Left cardiac atrium (tissue), 4 donors: ENCODE measurements at regions not wholly inside any gene's neighbourhood (a gene's known extent, or its start where the extent isn't known, plus 50 kb on each side); places are given as distances from the start of the nearest gene placed in this dataset.
"Not testable (repeated sequence)": the region's sequence is repeated elsewhere in the genome, so short reads cannot be mapped to it uniquely, and the experiment has no call there.

Experiments
- ATAC-seq, 2 donors: fragments of 200-7000 bp; cut with Tn5 transposase; one replicate each; pipeline ENCODE4 v1.9.1; 2020; ENCODE audit warnings: mild to moderate bottlenecking in 2 of 2, moderate library complexity in 2 of 2
- DNase-seq: peaks from one replicate; pipeline ENCODE4 v3.0.0-alpha.2; 2020
- intact Hi-C, 2 donors: fragments of 100-400 bp; cut with DNase I; formaldehyde crosslinking; loops; one replicate each; pipeline versions ENCODE4 v1.14.1 to v1.15.1; 2022 to 2023
- donor health status: DM: no; HTN: yes; CAD: no.
- donor health status: DM: no; HTN: yes; CAD: no; lungs with severe emphysema.
- donor health status: DM: yes; HTN: yes; CAD: no.
- donor health status: Dilated cardiomyopathy.

DNA sequence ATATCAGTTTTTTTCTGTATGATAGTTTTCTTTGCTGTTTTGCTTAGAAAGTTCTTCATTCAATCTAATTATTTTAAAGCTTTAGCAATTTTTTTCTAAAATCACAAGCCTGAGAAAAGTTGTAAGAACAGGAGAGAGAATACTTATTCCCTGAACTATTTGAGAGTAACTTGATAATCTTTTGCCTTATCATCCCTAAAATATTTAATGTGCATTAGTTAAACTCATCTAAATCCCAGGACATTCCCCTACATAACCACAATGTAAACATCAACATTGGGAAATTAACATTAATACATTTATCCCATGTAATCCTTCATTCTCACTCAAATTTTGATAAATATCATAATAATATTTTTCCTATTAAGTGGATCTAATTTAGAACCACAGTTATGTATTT is 241.8 kb downstream of the CD109 start:
- DNase-seq (no peak), ATAC-seq (no peak)
- intact Hi-C loops, result no loop called here

DNA sequence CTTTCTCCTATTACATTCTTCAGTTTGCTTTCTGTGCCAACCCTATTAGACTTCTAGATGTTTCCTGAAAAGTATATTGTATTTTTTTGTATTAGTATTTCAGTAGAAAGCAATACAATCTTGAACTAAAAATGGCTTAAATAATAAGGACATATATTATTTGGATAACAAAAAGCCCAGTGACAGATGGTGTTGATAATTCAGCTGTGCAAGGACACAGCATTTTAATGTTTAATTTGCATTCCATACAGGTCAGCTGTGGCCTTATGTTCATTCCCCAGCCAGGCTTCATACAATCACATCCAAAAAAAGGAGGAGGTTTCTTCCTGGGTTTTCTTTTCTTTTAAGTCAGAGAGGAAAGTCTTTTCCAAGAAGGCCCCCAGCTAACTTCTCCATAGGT is 236.9 kb downstream of the CD109 start:
- intact Hi-C loops, result no loop called here
- ATAC-seq (no peak), DNase-seq (no peak)

DNA sequence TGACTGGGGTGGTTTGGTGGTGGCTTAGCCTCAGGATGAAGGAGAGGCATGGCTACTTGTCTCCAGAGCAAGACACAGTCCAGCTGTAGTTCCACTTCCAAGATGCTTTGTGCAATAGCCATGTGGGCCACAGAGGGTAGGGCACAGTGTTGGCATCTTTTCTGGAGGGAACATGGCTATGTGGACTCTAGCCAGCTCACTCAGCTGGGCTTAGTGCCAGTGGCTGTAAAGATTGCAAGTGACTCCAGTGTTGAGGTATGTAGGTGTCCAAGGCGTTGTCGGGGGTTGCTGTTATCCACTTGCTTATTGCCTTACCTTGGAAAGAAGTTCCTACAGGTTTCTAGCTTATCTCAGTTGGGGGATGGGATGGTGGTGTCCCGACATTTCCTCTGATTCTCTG is 233.4 kb downstream of the CD109 start:
- intact Hi-C loops, result no loop called here
- no peak for DNase-seq
- no peak for ATAC-seq

DNA sequence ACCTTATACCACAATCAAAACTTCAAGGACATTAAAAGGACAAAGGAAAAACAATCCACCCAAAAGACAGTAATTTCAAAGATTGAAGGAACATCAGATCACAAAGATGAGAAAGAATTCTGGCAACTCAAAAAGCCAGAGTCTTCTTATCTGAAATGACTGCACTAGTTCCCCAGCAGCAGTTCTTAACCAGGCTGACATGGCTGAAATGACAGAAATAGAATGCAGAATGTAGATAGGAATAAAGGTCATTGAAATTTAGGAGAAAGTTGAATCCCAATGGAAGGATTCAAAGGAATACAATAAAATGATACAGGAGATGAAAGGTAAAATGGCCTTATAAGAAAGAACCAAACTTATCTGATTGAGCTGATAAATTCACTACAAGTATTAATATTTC is 231.4 kb downstream of the CD109 start:
- ATAC-seq, result no peak
- DNase-seq, result no peak
- intact Hi-C loops, result no loop called here

DNA sequence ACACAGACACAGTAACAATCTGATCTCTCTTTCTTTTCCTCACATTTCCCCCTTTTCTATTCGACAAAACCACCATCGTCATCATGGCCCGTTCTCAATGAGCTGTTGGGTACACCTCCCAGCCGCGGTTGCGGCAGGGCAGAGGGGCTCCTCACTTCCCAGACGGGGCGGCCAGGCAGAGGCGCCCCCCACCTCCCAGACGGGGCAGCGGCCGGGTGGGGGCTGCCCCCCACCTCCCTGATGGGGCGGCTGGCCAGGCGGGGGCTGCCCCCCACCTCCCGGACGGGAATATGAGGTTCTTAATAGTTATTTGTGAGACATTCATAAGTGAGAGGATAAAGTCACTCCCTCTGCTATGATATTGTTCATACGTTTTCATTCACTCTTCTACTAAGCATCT is 229.7 kb downstream of the CD109 start:
- intact Hi-C loops, DNase-seq, ATAC-seq: not testable (repeated sequence)

DNA sequence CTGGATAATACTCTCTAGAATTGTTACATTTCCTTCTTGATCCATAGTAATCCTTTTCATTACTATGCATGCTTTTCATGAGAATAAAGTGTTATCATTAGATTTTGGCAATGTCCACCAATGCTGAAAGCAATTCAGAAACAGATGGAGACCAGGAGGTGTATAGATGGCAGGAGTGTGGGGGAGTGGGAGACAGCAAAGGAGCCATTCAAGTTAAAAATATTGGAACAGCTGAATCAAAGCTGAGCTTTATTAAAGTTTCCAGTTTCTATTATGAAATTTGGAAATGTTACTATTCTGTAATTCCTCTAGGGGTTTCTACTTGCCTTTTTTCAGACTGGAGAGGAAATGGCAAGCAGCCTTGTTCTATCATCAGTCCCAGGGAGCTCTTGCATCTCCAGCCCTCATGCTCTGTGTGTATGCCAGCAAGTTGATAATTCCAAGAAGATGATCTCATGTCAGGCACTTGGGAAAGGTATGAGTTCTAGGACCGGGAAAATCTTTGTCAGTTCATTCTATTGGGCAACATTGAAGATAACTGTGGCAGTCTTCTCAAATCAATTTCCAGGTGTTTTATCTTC is 228.0 kb downstream of the CD109 start:
- no peak for DNase-seq
- peak; percentile 89 to 97 for ATAC-seq
- intact Hi-C loops, result no loop called here

DNA sequence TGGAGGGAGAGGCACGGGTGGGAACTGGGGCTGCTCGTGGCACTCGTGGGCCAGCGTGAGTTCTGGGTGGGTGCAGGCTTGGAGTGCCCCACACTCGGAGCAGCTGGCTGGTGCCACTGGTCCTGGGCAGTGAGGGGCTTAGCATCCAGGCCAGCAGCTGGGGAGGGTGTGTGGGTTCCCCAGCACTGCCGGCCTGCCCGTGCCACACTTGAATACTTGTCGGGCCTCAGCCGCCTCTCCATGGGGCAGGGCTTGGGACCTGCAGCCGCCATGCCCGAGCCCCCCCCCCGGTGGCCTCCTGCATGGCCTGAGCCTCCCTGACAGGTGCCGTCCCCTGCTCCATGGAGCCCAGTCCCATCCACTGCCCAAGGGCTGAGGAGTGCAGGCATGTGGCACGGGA is 207.2 kb downstream of the CD109 start:
- ATAC-seq, result no peak
- DNase-seq, result no peak
- intact Hi-C loops, result no loop called here

DNA sequence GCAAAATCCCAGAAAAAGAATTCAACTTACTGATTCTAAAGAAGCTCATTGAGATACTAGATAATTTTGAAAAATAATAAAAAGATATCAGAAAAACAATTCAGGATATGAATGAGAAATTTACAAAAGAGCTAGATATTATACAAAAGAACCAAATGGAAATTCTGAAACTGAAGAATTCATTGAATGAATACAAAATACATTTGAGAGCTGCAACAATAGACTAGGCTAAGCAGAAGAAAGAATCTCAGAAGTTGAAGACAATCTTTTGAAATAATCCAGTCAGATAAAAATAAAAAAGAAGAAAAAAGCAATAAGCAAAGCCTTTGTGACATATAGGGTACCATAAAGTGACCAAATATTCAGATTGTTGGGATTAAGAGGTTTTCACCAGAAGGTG is 206.0 kb downstream of the CD109 start:
- intact Hi-C loops, result no loop called here
- no peak for DNase-seq
- ATAC-seq, result no peak

DNA sequence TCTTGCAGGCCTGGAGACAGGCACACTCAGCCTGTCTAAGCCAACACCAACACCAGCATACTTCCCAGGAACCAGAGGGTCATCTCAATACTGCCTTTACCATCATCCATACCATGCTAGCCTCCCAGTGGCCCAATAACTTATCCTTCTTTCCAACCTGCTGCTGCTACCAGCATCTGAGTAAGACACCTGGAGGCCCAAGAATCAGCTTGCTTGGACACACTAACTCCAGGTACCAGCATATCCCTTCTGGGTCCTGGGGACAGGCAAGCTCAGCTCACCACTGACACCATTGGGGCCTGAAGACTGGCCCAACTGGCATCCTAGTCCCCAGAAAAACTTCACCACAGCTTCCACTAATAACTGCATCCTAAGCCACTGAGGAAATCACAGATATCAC is 205.3 kb downstream of the CD109 start:
- ATAC-seq (no peak), DNase-seq (no peak)
- intact Hi-C loops, result no loop called here

DNA sequence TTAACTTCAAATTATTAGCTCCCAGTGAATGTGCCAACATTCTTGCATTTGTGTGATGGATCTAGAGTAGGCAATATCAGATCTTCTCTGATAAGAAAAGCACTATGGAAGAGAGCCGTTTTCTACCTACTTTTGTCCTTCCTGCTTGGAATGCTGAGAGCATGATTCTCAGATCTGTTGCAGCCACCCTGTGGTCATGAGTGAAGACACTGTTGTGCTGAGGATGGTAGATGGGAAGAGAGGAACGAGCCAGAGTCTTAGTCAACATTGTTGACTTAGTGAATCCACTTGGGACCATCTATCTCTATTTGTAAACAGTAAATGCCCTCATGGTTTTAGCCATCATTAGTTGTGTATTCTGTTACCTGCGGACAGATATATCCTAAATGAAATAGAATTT is 202.6 kb downstream of the CD109 start:
- DNase-seq (no peak), ATAC-seq (no peak)

DNA sequence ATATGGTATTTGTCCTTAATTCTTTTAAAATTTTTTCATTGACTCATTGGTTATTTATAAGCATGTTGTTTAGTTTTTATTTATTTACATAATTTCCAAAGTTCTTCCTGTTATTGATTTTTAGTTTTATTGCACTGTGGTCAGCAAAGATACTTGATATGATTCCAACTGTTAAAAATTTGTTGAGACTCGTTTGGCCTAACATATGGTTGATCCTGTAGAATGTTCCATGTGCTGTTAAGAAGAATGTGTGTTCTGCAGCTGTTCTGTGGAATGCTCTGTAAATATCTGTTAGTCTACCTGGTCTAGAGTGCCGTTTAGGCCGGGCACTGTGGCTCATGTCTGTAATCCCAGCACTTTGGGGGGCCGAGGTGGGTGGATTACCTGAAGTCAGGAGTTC is 197.7 kb downstream of the CD109 start:
- intact Hi-C loops, result no loop called here
- ATAC-seq, result no peak
- DNase-seq, result no peak

More for the DNA sequence above, 202.6 kb downstream of the CD109 start:
- intact Hi-C loops, result no loop called here

DNA sequence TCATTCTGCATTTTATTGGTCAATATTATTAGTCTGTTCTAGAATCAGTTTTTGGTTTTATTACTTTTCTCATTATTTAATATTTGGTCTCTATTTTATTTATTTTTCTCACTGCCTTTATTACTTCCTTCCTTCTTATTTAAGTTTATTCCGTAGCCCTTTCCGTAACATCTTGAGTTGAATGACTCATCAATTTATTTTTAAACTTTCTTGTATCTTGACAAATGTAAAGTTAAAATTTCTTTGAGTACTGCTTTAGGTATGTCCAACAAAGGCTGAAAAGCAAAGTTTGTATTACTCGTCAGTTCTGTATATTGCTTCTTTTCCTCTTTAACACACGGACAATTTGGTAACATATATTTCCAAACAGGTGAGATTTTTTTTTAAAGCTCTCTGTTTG is 192.0 kb downstream of the CD109 start:
- intact Hi-C loops, result no loop called here
- no peak for DNase-seq
- ATAC-seq, result no peak

DNA sequence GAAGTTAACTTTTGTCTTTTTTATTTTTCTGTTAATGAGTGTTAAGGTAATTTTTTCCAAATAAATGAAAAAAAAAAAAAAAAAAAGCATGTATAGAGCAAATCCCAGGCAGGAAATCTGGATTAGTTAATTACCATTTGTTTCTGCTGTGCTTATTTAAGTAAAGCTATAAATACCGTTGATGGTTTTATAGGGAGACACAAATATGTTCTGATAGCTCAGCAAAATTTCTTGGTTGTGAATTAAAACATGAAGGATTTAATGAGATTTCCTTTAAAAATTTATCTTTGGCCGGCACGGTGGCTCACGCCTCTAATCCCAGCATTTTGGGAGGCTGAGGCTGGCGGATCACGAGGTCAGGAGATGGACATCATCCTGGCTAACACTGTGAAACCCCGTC is 189.4 kb downstream of the CD109 start:
- intact Hi-C loops, result no loop called here
- DNase-seq (no peak), ATAC-seq (no peak)

DNA sequence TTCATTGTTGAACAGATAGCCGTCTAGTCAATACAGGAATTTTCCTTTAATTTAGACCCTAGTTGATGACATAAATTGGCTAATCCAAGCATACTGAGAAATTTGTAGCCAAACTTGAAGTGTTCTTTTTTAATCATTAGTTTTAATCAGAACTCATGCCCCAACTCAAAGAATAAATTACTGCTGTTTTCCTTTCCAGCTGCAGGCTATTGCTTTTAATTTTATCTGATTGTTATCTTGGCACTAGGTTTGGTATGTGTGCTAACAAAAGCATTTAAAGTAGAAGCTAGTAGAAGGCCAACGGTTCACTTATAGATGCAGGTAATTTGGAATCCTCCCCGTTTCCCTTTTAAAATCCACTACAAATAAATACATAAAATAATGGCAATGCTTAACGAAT is 188.5 kb downstream of the CD109 start:
- DNase-seq (no peak), ATAC-seq (no peak)
- intact Hi-C loops, result no loop called here

DNA sequence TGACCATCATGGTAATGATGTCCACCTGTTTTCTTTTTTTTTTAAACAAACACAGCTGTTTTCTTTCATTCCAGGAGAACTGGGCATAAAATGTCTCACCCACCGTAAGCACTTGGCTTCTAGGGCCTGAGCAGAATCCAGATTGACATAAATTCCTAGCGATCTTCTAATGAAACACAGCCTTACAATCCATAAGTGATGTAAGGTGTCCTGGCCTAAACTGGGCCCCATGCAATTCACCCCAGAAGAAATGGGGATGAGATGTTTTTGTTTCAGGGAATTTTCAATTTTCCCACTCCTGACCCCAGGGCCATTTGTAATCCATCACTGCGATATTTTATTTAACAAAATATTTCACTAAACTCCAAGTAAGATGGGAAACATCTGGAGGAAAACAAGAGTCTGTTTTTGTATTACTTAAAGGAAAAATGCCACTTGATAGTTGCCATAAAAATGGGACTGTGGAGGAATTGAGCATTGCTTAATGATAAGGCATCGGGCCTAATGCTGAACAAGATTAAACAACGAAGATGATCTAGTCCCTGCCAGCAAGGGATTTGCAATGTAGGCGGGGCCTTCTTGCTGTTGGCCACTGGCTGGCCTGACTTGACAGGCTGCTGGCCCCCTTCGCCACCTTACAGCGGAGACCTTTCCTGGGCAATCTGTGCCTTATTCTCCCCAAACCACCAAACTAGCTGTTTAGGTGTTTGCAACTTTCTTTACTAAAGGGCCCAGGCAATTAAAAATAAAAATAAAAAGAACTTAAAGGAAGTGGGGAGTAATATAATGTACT is 183.7 kb downstream of the CD109 start:
- ATAC-seq (peak in 1 of 2 donors; percentile 38), DNase-seq (no peak)
- intact Hi-C loops, result no loop called here

DNA sequence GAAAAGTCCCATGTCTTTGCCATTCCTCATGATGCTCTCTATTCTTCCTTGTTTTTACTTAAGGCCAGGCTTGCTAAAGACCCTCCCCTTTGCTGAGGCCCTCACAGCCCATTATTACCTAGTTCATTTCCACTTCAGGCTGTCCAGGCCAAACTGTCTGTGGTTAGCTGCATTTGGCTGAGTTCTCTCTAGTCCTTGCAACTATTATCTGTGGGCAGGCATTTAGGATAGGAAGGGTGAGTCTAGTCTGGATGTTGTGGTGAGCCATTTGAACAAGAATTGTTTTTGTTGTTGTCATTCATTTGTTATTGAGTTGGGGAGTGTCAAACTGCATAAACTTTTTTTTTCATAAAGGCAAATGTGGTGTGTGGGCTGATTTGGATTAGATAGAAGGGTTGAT is 182.4 kb downstream of the CD109 start:
- no peak for DNase-seq

More for the DNA sequence above, 182.4 kb downstream of the CD109 start:
- intact Hi-C loops, result no loop called here
- ATAC-seq, result peak in 1 of 2 donors; percentile 70
